C1 segment of cervical spinal cord (tissue), 14 donors: ENCODE measurements at regions not wholly inside any gene's neighbourhood (a gene's known extent, or its start where the extent isn't known, plus 50 kb on each side); places are given as distances from the start of the nearest gene placed in this dataset.
"Not testable (repeated sequence)": the region's sequence is repeated elsewhere in the genome, so short reads cannot be mapped to it uniquely, and the experiment has no call there.

Source experiments
- DNase-seq, 14 donors: peaks; one replicate each; lab custom pipeline; 2025; lab: John Stamatoyannopoulos, UW

- not testable (repeated sequence) for DNase-seq
Measured at GRCh38 chr2:85969367-85969766, 80.6 kb upstream of the ST3GAL5 start.

DNA sequence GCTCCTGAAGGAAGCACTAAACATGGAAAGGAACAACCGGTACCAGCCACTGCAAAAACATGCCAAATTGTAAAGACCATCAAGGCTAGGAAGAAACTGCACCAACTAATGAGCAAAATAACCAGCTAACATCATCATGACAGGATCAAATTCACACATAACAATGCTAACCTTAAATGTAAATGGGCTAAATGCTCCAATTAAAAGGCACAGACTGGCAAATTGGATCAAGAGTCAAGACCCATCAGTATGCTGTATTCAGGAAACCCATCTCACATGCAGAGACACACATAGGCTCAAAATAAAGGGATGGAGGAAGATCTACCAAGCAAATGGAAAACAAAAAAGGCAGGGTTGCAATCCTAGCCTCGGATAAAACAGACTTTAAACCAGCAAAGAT is 77.0 kb upstream of the ST3GAL5 start:
- DNase-seq: not testable (repeated sequence)

DNA sequence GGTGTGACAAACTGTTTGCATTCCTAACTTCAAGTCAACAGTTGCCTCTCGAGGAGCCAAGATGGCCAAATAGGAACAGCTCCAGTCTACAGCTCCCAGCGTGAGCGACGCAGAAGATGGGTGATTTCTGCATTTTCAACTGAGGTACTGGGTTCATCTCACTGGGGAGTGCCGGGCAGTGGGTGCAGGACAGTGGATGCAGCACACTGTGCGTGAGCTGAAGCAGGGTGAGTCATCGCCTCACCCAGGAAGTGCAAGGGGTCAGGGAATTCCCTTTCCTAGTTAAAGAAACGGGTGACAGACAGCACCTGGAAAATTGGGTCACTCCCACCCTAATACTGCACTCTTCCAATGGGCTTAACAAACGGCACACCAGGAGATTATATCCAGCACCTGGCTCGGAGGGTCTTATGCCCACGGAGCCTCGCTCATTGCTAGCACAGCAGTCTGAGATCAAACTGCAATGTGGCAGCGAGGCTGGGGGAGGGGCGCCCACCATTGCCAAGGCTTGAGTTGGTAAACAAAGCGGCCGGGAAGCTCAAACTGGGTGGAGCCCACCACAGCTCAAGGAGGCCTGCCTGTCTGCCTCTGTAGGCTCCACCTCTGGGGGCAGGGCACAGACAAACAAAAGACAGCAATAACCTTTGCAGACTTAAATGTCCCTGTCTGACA is 75.1 kb upstream of the ST3GAL5 start:
- not testable (repeated sequence) for DNase-seq

GRCh38 chr2:85963068-85963467 is 74.3 kb upstream of the ST3GAL5 start:
- no peak for DNase-seq

- no peak for DNase-seq
Measured at GRCh38 chr2:85961754-85962153, 73.0 kb upstream of the ST3GAL5 start.

- DNase-seq: no peak
Measured at GRCh38 chr2:85961053-85961452, 72.3 kb upstream of the ST3GAL5 start.

DNA sequence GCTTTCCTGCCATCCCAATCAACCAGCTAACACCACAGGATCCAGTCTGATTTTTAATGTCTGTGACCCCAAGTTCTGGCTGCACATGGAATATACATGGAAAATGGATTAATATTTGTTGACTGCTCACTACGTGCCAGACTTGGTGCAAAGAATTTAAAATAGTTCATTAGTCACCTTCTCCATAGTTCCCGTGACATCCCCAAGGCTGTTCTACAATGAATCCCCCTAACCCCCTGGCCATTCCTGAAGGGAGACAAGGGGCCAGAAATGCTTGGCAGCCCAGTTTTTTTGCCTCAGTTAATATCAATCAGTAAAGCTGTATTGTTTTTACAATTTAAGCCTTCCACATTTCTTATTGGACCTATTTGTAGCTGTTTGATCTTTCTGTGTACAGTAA is 71.0 kb upstream of the ST3GAL5 start:
- no peak for DNase-seq

DNA sequence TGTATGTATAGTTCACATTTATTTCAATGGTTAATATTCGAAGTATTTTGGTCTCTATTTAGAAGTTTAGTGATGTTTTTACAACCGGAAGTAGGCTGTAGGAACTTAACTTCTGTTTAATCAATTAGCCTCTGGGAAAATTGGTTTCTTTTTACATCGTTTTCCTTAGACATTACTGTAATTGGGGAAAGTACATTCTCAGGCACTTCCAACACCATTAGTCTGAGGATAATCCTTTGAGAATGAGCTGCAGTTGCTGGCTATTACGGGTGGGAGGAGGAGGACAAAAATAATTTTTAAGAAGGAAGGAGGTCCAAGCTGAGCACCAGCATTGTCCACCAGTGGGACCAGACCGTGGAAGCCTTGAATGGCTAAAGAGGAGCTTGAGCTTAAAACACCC is 70.4 kb upstream of the ST3GAL5 start:
- DNase-seq: no peak

- no peak for DNase-seq
Measured at GRCh38 chr2:85958731-85959130, 69.9 kb upstream of the ST3GAL5 start.

DNA sequence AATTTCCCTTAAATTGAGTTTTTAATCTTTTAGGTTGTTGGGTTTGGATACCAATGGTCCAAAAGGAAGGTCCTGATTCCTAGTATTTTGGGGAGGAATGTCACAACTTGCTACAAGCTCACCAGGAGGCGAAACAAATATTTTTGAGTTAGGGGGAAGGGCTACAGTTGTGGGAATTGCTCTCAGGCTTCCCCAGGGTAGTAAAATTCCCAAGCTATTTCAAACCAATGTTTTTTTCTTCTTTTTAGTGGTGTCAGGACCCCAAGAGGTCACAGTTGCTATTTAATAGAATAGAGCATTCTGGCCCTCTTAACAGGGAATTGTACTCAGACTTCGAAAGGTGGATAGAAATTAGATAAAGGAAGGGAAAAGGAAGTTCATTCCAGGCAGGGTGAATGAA is 68.5 kb upstream of the ST3GAL5 start:
- no peak for DNase-seq

DNA sequence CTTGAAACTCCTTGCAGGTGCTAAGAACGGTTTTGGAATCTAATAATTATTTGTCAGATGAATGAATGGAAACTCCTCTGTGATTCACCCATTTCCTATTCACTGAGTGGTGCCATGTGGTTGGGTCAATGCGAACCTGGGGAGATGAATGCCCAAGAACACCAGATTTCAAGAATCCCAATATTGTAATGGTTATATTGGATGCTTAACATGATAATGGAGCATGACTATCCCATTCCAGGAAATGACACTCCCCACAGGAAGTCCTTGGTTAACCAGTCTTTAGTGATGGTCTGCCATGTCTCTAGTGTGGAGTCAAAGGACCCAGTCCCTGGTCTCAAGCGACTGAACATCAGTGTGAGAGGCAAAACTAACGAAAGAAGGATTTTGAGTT is 67.9 kb upstream of the ST3GAL5 start:
- DNase-seq: no peak

DNA sequence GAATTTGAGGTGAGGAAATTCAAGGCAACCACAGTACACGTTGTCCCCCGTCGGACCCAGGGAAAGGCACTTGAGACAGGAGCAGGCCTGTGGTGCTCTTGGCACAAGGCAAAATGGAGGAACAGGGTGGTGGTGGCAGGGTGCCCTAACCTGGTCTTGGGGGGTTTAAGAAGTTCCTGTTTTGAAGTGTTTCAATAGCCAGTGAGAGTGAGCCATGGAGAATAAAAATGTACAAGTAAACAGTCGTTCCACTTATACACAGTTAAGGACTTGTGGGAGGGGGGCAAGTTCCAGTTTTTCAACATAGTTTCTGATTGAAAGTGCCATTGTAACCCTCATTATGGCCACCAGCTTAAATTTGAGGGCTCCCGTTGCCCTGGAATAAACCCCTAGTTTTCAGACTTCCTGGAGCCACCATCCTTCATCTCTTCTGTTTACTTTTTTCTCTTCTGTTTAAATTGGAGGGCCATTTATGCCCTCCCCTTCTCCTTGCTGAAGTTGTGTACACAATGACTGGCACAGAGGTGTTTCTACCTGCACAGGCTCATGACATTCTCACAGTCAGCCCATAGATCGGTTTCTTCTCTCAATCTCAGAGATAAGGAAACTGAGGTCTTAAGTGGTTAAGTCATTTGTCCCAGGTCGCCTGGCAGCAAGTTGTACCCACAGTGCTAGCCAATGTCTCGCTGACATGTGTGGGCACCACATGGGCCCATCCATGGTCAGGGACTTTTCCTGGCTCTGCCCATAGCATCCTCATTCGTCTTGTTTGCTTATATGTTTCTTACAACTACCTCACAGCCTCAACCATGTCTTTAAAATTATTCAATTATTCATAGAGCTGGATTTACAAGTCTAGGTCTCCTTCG is 66.0 kb upstream of the ST3GAL5 start:
- no peak for DNase-seq

DNA sequence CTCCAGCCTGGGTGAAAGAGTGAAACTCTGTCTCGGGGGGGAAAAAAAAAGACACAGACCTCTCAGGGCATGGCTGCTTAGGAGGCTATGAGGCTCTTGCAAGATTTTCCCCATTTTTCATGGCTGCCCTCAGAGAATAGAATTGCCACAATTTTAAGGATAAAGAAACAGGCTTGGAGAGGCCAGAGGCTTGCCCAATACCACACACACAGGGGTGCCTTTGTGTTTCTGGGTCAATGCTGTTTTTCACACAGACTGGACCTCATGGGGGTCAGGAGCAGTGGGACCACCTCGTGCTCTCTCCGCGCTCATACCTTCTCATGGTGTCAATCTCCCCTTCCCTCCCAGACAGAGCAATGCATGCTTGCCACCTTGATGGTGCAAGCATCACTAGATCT is 65.4 kb upstream of the ST3GAL5 start:
- no peak for DNase-seq

- no peak for DNase-seq
Measured at GRCh38 chr2:85953476-85953875, 64.7 kb upstream of the ST3GAL5 start.

DNA sequence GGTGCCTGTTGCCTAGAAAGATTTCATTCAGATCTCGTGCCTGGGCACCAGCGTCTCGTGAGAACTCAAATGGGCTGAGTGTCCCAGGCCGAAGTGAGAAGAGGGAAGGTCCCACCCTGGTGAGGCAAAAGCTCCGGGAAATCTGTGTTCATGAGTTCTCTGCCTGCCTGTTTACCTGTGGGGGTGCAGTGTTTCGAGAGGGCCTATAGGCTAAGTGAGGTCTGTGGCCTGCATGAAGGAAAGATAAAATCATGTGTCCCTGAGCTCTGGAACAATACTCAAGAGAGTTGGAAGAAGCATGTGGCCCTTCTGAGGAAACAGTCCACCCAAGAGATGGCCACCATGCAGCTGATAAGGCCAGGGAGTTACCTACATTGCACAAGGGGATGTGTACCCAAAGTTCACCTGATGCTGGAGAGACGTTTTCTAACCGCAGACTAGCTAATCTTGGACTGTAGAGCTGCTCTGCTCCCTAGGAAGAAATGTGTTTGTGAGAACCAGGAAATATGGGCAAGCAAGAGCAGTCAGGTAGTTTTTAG is 63.5 kb upstream of the ST3GAL5 start:
- DNase-seq: no peak

DNA sequence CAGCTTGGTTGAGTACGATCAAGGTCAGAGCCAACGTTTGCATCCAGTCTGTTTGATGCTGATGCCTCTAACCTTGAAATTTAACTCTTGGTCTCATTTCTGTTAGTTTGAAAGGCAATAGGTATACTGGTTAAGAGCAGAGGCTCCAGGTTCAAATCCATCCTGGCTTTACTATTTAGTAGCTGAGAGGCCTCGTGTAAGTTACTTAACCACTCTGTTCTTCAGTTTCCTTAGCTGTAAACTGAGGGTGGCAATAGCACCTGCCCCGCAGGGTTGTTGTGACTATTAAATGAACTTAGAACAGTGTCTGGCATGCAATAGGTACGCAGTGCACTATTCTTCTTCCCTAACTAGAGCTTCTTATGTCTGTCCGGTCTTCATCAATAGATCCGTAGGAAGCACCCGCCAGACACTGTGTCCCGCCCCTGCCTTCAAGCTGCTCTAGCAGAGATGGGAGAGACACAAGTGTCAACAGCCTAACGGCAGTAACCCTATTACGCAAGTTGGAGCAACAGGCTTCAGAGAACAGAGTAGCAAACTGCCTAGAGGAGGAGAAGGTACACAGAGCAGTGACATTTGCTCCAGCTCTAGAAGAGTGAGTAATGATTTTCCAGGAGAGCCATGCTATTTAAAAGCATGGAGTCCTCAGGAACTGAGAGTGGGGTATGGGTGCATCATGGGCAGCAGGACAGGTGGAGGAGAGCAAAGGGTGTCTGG is 62.7 kb upstream of the ST3GAL5 start:
- no peak for DNase-seq

DNA sequence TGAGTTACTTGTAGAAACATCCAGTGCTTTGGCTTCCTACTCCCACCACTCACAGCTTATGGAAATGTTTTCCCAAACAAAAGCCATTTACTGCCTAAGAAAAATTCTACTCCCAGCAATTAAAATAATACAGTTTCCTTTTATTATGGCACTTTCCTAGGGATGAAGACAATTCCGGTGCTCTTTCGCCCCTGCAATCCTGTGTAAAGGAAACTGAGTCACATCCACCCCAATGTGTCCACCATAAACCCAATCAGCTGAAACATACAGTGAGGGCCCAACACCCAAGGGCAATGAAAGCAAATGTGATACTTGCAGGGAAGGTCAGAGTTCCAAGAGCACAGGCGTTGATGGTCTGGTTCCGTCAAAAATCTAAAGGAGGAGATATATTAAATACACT is 62.0 kb upstream of the ST3GAL5 start:
- DNase-seq: no peak

- no peak for DNase-seq
Measured at GRCh38 chr2:85949280-85949679, 60.5 kb upstream of the ST3GAL5 start.

- no peak for DNase-seq
Measured at GRCh38 chr2:85947593-85947992, 58.8 kb upstream of the ST3GAL5 start.

DNA sequence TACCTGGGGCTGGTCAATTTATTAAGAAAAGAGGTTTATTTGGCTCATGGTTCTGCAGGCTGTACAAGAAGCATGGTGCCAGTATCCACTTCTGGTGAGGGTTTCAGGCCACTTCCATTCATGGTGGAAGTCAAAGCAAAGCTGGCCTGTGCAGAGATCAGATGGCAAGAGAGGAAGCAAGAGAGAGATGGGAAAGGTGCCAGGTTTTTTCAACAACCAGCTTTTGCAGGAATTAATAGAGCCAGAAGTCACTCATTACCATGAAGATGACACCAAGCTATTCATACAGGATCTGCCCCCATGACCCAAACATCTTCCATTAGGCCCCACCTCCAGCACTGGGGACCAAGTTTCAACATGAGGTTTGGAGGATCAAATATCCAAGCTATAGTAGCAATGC is 56.8 kb upstream of the ST3GAL5 start:
- peak in 1 of 14 donors; percentile 14 for DNase-seq

DNA sequence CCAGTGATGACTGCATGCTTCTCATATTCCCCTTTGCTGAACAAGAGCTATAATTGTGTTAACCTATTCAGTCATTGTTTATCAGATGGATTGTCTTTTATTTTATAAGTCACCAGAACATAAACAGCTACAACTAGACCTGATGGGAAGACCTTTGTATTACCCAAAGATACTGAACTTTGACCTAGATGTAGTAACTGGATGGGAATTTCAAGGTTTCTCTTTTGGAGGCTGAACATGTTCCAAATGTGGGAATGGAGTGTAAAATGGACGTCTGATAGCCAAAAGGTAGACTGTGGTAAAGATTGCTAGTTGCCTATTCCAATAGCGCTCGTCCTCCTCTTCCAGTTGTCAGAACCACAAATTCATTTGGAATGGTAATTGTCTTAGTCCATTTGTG is 56.4 kb upstream of the ST3GAL5 start:
- no peak for DNase-seq

DNA sequence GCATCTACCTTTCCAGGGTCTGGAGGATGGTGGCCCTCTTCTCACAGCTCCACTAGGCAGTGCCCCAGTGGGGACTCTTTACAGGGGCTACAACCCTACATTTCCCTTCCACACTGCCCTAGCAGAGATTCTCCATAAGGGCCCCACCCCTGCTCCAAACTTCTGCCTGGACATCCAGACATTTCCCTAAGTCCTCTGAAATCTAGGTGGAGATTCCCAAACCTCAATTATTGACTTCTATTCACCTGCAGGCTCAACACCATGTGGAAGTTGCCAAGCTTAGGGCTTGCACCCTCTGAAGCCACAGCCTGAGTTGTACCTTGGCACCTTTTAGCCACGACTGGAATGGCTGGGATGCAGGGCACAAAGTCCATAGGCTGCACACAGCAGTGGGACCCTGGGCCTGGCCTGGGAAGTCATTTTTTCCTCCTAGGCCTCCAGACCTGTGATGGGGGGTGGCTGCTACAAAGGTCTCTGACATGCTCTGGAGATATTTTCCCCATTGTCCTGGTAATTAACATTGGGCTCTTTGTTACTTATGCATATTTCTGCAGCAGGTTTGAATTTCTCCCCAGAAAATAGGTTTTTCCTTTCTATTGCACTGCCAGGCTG is 53.7 kb upstream of the ST3GAL5 start:
- DNase-seq: no peak
